K562 (cell line): ENCODE measurements at regions not wholly inside any gene's neighbourhood (a gene's known extent, or its start where the extent isn't known, plus 50 kb on each side); places are given as distances from the start of the nearest gene placed in this dataset.

Source experiments
- ATAC-seq: fragments of 200-7000 bp; cut with Tn5 transposase; 3 replicates; pipeline ENCODE4 v1.9.1; 2020; ENCODE audit warnings: moderate library complexity
- BruUV-seq: library from RNA; stranded (reverse); fragments of 400-500 nt; replicated peaks from 2 replicates; lab custom pipeline; 2021; lab: Mats Ljungman, UMichigan
- CTCF ChIA-PET: fragments of 300-600 bp; formaldehyde crosslinking; extraction: SDS; loops from one replicate; lab custom pipeline; 2021; ENCODE audit warnings: low intra/inter-chr PET ratio; lab: Yijun Ruan, JAX
- POLR2A ChIA-PET: fragments of 300-600, 350-650 bp; sonication (Branson Sonifier 250); formaldehyde crosslinking; extraction: SDS; loops from one replicate; lab custom pipeline; 2021; ENCODE audit warnings: antibody characterized with exemption, inconsistent platforms; lab: Yijun Ruan, JAX
- DNase-seq, 4 experiments: peaks; one replicate each; pipeline versions ENCODE4 v3.0.0 to v3.0.0-alpha.2; 2011 to 2018; ENCODE audit warnings: low spot score in 3 of 4, mixed read lengths in 3 of 4; ENCODE audit errors: extremely low read depth in 1 of 4
- FAIRE-seq: peaks from 2 replicates; lab custom pipeline; 2011; peaks lifted over from hg19 to GRCh38; lab: Jason Lieb, UNC
- H2AFZ ChIP-seq: 2 replicates; pipeline ENCODE4 v1.6.0; 2011; ENCODE audit warnings: low read depth, low read length, control low read depth, inconsistent platforms
- H3K27ac ChIP-seq: fragments of 200-600 bp; 3 replicates; pipeline ENCODE4 v1.8.0; 2011; ENCODE audit warnings: low read depth, mild to moderate bottlenecking, control low read depth, inconsistent platforms, low read length, moderate library complexity, mixed read lengths; ENCODE audit errors: extremely low read depth
- H3K27me3 ChIP-seq, 2 experiments: fragments of 300-600 bp in 1 of 2; 2 replicates in 1 of 2; 3 replicates in 1 of 2; pipeline versions ENCODE4 v1.6.0 to v1.8.0; 2011; ENCODE audit warnings: inconsistent platforms in 2 of 2, low read length in 2 of 2, mild to moderate bottlenecking in 1 of 2, mixed read lengths in 1 of 2, moderate library complexity in 1 of 2; ENCODE audit not compliant: control insufficient read depth in 2 of 2, insufficient read depth in 2 of 2
- H3K36me3 ChIP-seq: fragments of 300-600 bp; 3 replicates; pipeline ENCODE4 v1.8.0; 2011; ENCODE audit warnings: mild to moderate bottlenecking, low read length, inconsistent platforms; ENCODE audit not compliant: control insufficient read depth, insufficient read depth
- H3K4me1 ChIP-seq, 2 experiments: fragments of 200-600 bp in 1 of 2; replicated peaks in 1 of 2; 2 replicates in 1 of 2; 3 replicates in 1 of 2; pipeline versions ENCODE4 v1.5.1 to v1.8.0; 2011; ENCODE audit warnings: inconsistent platforms in 2 of 2, low read length in 2 of 2, mild to moderate bottlenecking in 1 of 2, mixed read lengths in 1 of 2, moderate library complexity in 1 of 2; ENCODE audit not compliant: control insufficient read depth in 2 of 2, insufficient read depth in 2 of 2
- H3K4me2 ChIP-seq: 2 replicates; pipeline ENCODE4 v1.6.1; 2011; ENCODE audit warnings: low read length, control low read depth, inconsistent platforms, mixed read lengths; ENCODE audit not compliant: insufficient read depth
- H3K4me3 ChIP-seq: fragments of 200-600 bp; sonication (generic), shearing (Covaris generic); 2 replicates; pipeline ENCODE4 v1.5.1; 2016; ENCODE audit warnings: control low read depth, inconsistent platforms
- H3K79me2 ChIP-seq: fragments of 200-600 bp; 3 replicates; pipeline ENCODE4 v1.8.0; 2011; ENCODE audit warnings: low read length, inconsistent platforms; ENCODE audit not compliant: control insufficient read depth, insufficient read depth
- H3K9ac ChIP-seq, 2 experiments: 2 replicates each; pipeline versions ENCODE4 v1.6.0 to v1.6.1; 2011; ENCODE audit warnings: low read depth in 2 of 2, low read length in 2 of 2, control low read depth in 1 of 2, inconsistent platforms in 1 of 2, mild to moderate bottlenecking in 1 of 2, mixed read lengths in 1 of 2; ENCODE audit not compliant: insufficient read depth in 1 of 2
- H3K9me1 ChIP-seq: one replicate; pipeline ENCODE4 v1.6.0; 2011; ENCODE audit warnings: inconsistent platforms, mild to moderate bottlenecking, low read length, moderate library complexity; ENCODE audit not compliant: control insufficient read depth, insufficient read depth
- H3K9me3 ChIP-seq: replicated peaks from 2 replicates; pipeline ENCODE4 v1.5.1; 2011; ENCODE audit warnings: low read depth, low read length, inconsistent platforms; ENCODE audit not compliant: control insufficient read depth, insufficient read depth
- H4K20me1 ChIP-seq: replicated peaks from 2 replicates; pipeline ENCODE4 v1.6.1; 2011; ENCODE audit warnings: low read length, inconsistent platforms, mixed read lengths; ENCODE audit not compliant: control insufficient read depth, insufficient read depth
- DMBX1 ChIP-seq: fragments of 250-450 bp; sonication (Bioruptor Pico); IDR thresholded peaks from 2 replicates; pipeline ENCODE4 v1.8.0; 2022; ENCODE audit warnings: inconsistent platforms, mild to moderate bottlenecking, moderate library complexity, borderline replicate concordance
- HBP1 ChIP-seq: fragments of 450-650 bp; formaldehyde crosslinking; IDR thresholded peaks from 2 replicates; pipeline ENCODE4 v1.4.0; 2022; ENCODE audit warnings: missing genetic modification characterization
- JUN ChIP-seq, 2 experiments: sonication (generic) in 1 of 2; formaldehyde crosslinking in 1 of 2; IDR thresholded peaks; 2 replicates each; pipeline versions ENCODE4 v1.6.1 to v1.8.0; 2012 to 2022; ENCODE audit warnings: borderline replicate concordance in 2 of 2, mild to moderate bottlenecking in 2 of 2, improper control_type of control experiment in 1 of 2, low read depth in 1 of 2, low read length in 1 of 2, missing genetic modification reagents in 1 of 2
- L3MBTL2 ChIP-seq: fragments of 450-650 bp; IDR thresholded peaks from 2 replicates; pipeline ENCODE4 v1.6.1; 2016; ENCODE audit warnings: mild to moderate bottlenecking, moderate library complexity
- NFIC ChIP-seq: fragments of 450-650 bp; IDR thresholded peaks from 2 replicates; pipeline ENCODE4 v1.6.1; 2017; ENCODE audit warnings: mild to moderate bottlenecking, inconsistent platforms
- PHB ChIP-seq: fragments of 250-450 bp; sonication (Bioruptor Pico); IDR thresholded peaks from 2 replicates; pipeline ENCODE4 v1.5.0; 2021
- PTRF ChIP-seq: fragments of 450-650 bp; IDR thresholded peaks from 2 replicates; pipeline ENCODE4 v1.6.1; 2016; ENCODE audit warnings: mild to moderate bottlenecking, missing genetic modification characterization, missing compliant biosample characterization
- PYGO2 ChIP-seq: fragments of 450-650 bp; IDR thresholded peaks from 2 replicates; pipeline ENCODE4 v1.6.1; 2016; ENCODE audit warnings: mild to moderate bottlenecking, missing genetic modification characterization, moderate library complexity, missing compliant biosample characterization
- RBFOX2 ChIP-seq: fragments of 200-400 bp; formaldehyde crosslinking; IDR thresholded peaks from 2 replicates; pipeline ENCODE4 v1.6.1; 2017; ENCODE audit warnings: low read depth, mild to moderate bottlenecking, low read length, moderate library complexity
- SIX5 ChIP-seq, 2 experiments: IDR thresholded peaks; 2 replicates each; pipeline ENCODE4 v1.6.1; 2011; ENCODE audit warnings: low read length in 2 of 2, borderline replicate concordance in 1 of 2, low read depth in 1 of 2, mild to moderate bottlenecking in 1 of 2, moderate library complexity in 1 of 2; ENCODE audit not compliant: insufficient read depth in 1 of 2
- TARDBP ChIP-seq: fragments of 450-650 bp; IDR thresholded peaks from 2 replicates; pipeline ENCODE4 v1.6.1; 2016
- TEAD2 ChIP-seq: fragments of 450-650 bp; IDR thresholded peaks from 2 replicates; pipeline ENCODE4 v1.6.1; 2016; ENCODE audit warnings: missing genetic modification characterization, control low read depth, missing compliant biosample characterization
- XRCC5 ChIP-seq: fragments of 200-400 bp; formaldehyde crosslinking; IDR thresholded peaks from 2 replicates; pipeline ENCODE4 v1.6.1; 2017; ENCODE audit warnings: low read depth, mild to moderate bottlenecking, low read length
- ZC3H4 ChIP-seq: sonication (generic); formaldehyde crosslinking; IDR thresholded peaks from 2 replicates; pipeline ENCODE4 v1.9.0; 2021; ENCODE audit warnings: missing genetic modification reagents, borderline replicate concordance
- ZNF232 ChIP-seq: sonication (generic); formaldehyde crosslinking; IDR thresholded peaks from 2 replicates; pipeline ENCODE4 v1.8.0; 2022; ENCODE audit warnings: mild to moderate bottlenecking, missing genetic modification reagents
- ZNF311 ChIP-seq: fragments of 250-450 bp; sonication (Bioruptor Pico); IDR thresholded peaks from 2 replicates; pipeline ENCODE4 v1.4.0; 2020; ENCODE audit warnings: mild to moderate bottlenecking, moderate library complexity
- ZNF766 ChIP-seq: fragments of 200-800 bp; sonication (Bioruptor generic); conservative IDR thresholded peaks from 2 replicates; pipeline ENCODE4 v1.6.1; 2016; ENCODE audit warnings: missing genetic modification characterization, missing compliant biosample characterization
- WGBS: fragments of 100-300 bp; shearing (Covaris generic); methylation state at CpG from one replicate; pipeline ENCODE4 v1.1.6; 2016; ENCODE audit warnings: low coverage, mixed read lengths; ENCODE audit not compliant: insufficient coverage; ENCODE audit errors: missing lambda C conversion rate; 5-methylcytosine and 5-hydroxymethylcytosine counted together
- in situ Hi-C: fragments of 300-500 bp; cut with MboI; formaldehyde crosslinking; loops from 4 replicates; pipeline ENCODE4 v1.15.0; 2018; ENCODE audit warnings: inconsistent platforms, mixed read lengths
- intact Hi-C: fragments of 100-400 bp; cut with micrococcal nuclease; formaldehyde crosslinking; loops from 2 replicates; pipeline ENCODE4 v1.14.2; 2022
- TF ChIP-seq, protein P1 (sequence below): sonication (generic); IDR thresholded peaks from 2 replicates; pipeline ENCODE4 v1.6.1; 2016
- TF ChIP-seq, protein P2 (sequence below): fragments of 250-450 bp; sonication (Bioruptor Pico); IDR thresholded peaks from 2 replicates; pipeline ENCODE4 v1.5.0; 2022; ENCODE audit warnings: mild to moderate bottlenecking

- TF ChIP-seq JUN (IDR thresholded peaks at IDR 0.05; ENCODE audit: borderline replicate concordance, low read depth, low read length) (no peak), JUN (CRISPR knock-in tag; IDR thresholded peaks at IDR 0.05; ENCODE audit: borderline replicate concordance) (no peak), DMBX1 (no peak), ZNF311 (CRISPR knock-in tag) (no peak), L3MBTL2 (no peak), PTRF (tag) (no peak), TARDBP (no peak), SIX5 (IDR thresholded peaks at IDR 0.05; ENCODE audit: borderline replicate concordance in 1 of 2, insufficient read depth in 1 of 2, low read depth in 1 of 2, low read length in 2 of 2) (no peak), TEAD2 (tag) (no peak)
Measured at GRCh38 chr13:105825071-105825470, 710.4 kb downstream of the EFNB2 start (continued).

DNA sequence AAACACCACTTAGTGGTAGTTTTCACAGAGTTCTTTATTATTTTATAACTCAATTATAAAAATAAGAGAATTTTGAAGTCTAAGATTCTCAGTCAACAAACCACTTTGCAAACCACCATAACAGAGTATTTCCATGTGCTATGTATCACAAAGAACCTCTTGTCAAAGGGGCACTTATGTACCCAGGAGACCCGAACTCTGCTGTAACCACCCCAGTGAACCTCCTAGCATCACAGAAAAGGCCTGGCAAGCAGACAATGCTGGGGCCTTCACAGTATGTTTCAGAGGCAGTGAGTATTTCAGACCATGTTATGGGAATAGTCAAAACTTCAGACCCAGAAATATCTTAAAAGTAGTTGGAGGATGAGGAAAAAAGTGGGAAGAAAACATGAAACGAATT, 714.1 kb downstream of the EFNB2 start:
- Histone ChIP-seq H4K20me1 (no peaks in the 10 kb centered on the region), H3K27me3 (no peaks in the 10 kb centered on the region), H3K36me3 (no peaks in the 10 kb centered on the region), H3K4me1 (no peaks in the 10 kb centered on the region), H3K9me3 (no peaks in the 10 kb centered on the region), H3K79me2 (no peaks in the 10 kb centered on the region), H3K9ac (no peak overlapping the region), H3K27ac (no peak overlapping the region), H3K4me3 (no peak overlapping the region), H2AFZ (no peak overlapping the region), H3K4me2 (no peak overlapping the region), H3K9me1 (no peaks in the 10 kb centered on the region)
- ChIA-PET POLR2A (no interaction called here), CTCF (no interaction called here)
- ATAC-seq, result no peak
- intact Hi-C loops (no loop called here), in situ Hi-C loops (no loop called here)
- FAIRE-seq, result no peak
- WGBS, result 0% methylated on average over 1 of the region's 2 CpGs
- no TSS peak for BruUV-seq
- DNase-seq, result no peak
- TF ChIP-seq ZNF232 (CRISPR knock-in tag) (no peak), PYGO2 (no peak), RBFOX2 (no peak), NFIC (no peak), ZNF766 (CRISPR knock-in tag) (no peak), PHB (no peak), ZC3H4 (CRISPR knock-in tag) (no peak), HBP1 (CRISPR knock-in tag) (no peak), XRCC5 (no peak)
- TF ChIP-seq, protein P1, sequence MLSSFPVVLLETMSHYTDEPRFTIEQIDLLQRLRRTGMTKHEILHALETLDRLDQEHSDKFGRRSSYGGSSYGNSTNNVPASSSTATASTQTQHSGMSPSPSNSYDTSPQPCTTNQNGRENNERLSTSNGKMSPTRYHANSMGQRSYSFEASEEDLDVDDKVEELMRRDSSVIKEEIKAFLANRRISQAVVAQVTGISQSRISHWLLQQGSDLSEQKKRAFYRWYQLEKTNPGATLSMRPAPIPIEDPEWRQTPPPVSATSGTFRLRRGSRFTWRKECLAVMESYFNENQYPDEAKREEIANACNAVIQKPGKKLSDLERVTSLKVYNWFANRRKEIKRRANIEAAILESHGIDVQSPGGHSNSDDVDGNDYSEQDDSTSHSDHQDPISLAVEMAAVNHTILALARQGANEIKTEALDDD, result no peak
- TF ChIP-seq, protein P2, sequence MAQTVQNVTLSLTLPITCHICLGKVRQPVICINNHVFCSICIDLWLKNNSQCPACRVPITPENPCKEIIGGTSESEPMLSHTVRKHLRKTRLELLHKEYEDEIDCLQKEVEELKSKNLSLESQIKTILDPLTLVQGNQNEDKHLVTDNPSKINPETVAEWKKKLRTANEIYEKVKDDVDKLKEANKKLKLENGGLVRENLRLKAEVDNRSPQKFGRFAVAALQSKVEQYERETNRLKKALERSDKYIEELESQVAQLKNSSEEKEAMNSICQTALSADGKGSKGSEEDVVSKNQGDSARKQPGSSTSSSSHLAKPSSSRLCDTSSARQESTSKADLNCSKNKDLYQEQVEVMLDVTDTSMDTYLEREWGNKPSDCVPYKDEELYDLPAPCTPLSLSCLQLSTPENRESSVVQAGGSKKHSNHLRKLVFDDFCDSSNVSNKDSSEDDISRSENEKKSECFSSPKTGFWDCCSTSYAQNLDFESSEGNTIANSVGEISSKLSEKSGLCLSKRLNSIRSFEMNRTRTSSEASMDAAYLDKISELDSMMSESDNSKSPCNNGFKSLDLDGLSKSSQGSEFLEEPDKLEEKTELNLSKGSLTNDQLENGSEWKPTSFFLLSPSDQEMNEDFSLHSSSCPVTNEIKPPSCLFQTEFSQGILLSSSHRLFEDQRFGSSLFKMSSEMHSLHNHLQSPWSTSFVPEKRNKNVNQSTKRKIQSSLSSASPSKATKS (CRISPR knock-in tag), result no peak
